ENCODE measurements at regions not wholly inside any gene's neighbourhood (a gene's known extent, or its start where the extent isn't known, plus 50 kb on each side); places are given as distances from the start of the nearest gene placed in this dataset.

DNA sequence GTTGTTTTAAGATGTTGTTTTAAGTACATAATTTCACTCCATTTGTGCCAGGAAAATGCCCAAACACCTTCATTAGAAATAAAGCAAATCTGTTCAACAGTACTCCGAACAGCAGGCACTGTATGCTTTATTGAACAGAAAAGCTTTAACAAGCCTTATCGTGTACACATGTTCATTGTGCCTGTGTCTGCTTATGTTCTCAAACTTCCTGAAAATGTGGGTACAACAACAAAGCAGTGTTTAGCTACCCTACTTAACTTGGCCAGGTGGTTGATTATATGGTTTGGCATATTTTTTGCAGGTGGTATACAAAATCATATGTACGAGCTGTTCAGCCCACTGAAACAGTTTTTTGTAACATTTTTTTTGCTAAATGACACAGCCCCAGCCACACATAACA is 718.0 kb downstream of the DACH1 start:
- no peak for TF ChIP-seq POLR2A (IDR thresholded peaks at IDR 0.05; ENCODE audit: low read length)
- no peak for TF ChIP-seq GATA1 (IDR thresholded peaks at IDR 0.05; ENCODE audit: low read depth, low read length)

Data from erythroblast (primary cell).